Activated effector memory CD4-positive, alpha-beta T cell treated with Interleukin-2 at 50 U/mL for 16 hours (primary cell): ENCODE measurements at regions not wholly inside any gene's neighbourhood (a gene's known extent, or its start where the extent isn't known, plus 50 kb on each side); places are given as distances from the start of the nearest gene placed in this dataset.

Source experiments
- DNase-seq: peaks from one replicate; pipeline ENCODE4 v3.0.0-alpha.2; 2020

GRCh38 chr20:24165301-24166122 is 176.9 kb upstream of the GGTLC1 start:
- DNase-seq = no peak

GRCh38 chr20:24164360-24164759 is 175.8 kb upstream of the GGTLC1 start:
- DNase-seq = no peak

- no peak for DNase-seq
Observed at GRCh38 chr20:24163506-24163905, 174.9 kb upstream of the GGTLC1 start.

GRCh38 chr20:24160563-24161281 is 172.1 kb upstream of the GGTLC1 start:
- DNase-seq = no peak

- DNase-seq = no peak
Observed at GRCh38 chr20:24158281-24158680, 169.7 kb upstream of the GGTLC1 start.

GRCh38 chr20:24157213-24157612 is 168.6 kb upstream of the GGTLC1 start:
- DNase-seq = no peak

- DNase-seq = no peak
Observed at GRCh38 chr20:24153101-24154040, 164.8 kb upstream of the GGTLC1 start.

- no peak for DNase-seq
Observed at GRCh38 chr20:24151621-24152294, 163.2 kb upstream of the GGTLC1 start.

GRCh38 chr20:24150406-24150805 is 161.8 kb upstream of the GGTLC1 start:
- no peak for DNase-seq

- no peak for DNase-seq
Observed at GRCh38 chr20:24149881-24150307, 161.3 kb upstream of the GGTLC1 start.

- DNase-seq = no peak
Observed at GRCh38 chr20:24149175-24149574, 160.6 kb upstream of the GGTLC1 start.

GRCh38 chr20:24148372-24148771 is 159.8 kb upstream of the GGTLC1 start:
- no peak for DNase-seq

- no peak for DNase-seq
Observed at GRCh38 chr20:24147961-24148360, 159.4 kb upstream of the GGTLC1 start.

GRCh38 chr20:24147479-24147878 is 158.9 kb upstream of the GGTLC1 start:
- DNase-seq = no peak

- DNase-seq = no peak
Observed at GRCh38 chr20:24146231-24146634, 157.7 kb upstream of the GGTLC1 start.

- DNase-seq = no peak
Observed at GRCh38 chr20:24144371-24144770, 155.8 kb upstream of the GGTLC1 start.

- no peak for DNase-seq
Observed at GRCh38 chr20:24141111-24141510, 152.5 kb upstream of the GGTLC1 start.

GRCh38 chr20:24139846-24140245 is 151.3 kb upstream of the GGTLC1 start:
- no peak for DNase-seq

GRCh38 chr20:24138951-24139350 is 150.4 kb upstream of the GGTLC1 start:
- DNase-seq = no peak

GRCh38 chr20:24138196-24138857 is 149.7 kb upstream of the GGTLC1 start:
- no peak for DNase-seq

- no peak for DNase-seq
Observed at GRCh38 chr20:24136659-24137246, 148.2 kb upstream of the GGTLC1 start.

- no peak for DNase-seq
Observed at GRCh38 chr20:24135781-24136180, 147.2 kb upstream of the GGTLC1 start.
